ENCODE measurements at regions not wholly inside any gene's neighbourhood (a gene's known extent, or its start where the extent isn't known, plus 50 kb on each side); places are given as distances from the start of the nearest gene placed in this dataset.

DNA sequence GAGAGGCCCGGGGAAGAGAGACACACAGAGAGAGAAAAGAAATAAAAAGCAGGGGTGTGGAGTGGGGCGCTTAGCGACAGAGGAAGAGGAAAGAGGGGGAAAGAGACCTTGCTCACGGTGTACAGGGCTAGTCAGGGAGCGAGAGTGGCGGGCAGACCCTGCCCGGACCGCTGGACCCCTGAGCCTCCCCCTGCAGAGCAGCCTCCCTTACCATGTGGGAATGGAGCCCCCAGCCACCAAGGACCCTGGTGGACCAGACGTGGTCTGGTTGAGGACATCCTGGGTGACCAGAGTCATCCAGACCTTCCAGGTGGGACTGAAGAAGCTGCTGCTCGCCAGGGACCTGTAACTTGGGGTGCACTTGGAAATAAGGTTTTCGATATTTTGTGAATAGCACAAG, 129.6 kb downstream of the CHSY1 start:
- TF ChIP-seq POLR2AphosphoS5 (IDR thresholded peaks at IDR 0.05) (no peak), POLR2A (IDR thresholded peaks at IDR 0.05) (no peak), CTCF (IDR thresholded peaks at IDR 0.05) (no peak), EP300 (IDR thresholded peaks at IDR 0.05) (no peak)
